ENCODE measurements at regions not wholly inside any gene's neighbourhood (a gene's known extent, or its start where the extent isn't known, plus 50 kb on each side); places are given as distances from the start of the nearest gene placed in this dataset.

GRCh38 chr21:16568244-16568643, 838.5 kb downstream of the USP25 start:
- DNase-seq = no peak

- DNase-seq = no peak
These were observed 838.9 kb downstream of the USP25 start for GRCh38 chr21:16568661-16569060.

GRCh38 chr21:16569679-16570078, 839.9 kb downstream of the USP25 start:
- DNase-seq = no peak

GRCh38 chr21:16570171-16570570, 840.4 kb downstream of the USP25 start:
- no peak for DNase-seq

- DNase-seq = no peak
These were observed 841.1 kb downstream of the USP25 start for GRCh38 chr21:16570856-16571255.

GRCh38 chr21:16571594-16571993, 841.8 kb downstream of the USP25 start:
- DNase-seq = no peak

GRCh38 chr21:16572032-16572431, 842.2 kb downstream of the USP25 start:
- no peak for DNase-seq

- no peak for DNase-seq
These were observed 843.8 kb downstream of the USP25 start for GRCh38 chr21:16573578-16573977.

- no peak for DNase-seq
These were observed 848.2 kb downstream of the USP25 start for GRCh38 chr21:16577975-16578374.

- DNase-seq = no peak
These were observed 849.1 kb downstream of the USP25 start for GRCh38 chr21:16578912-16579311.

- DNase-seq = no peak
These were observed 849.8 kb downstream of the USP25 start for GRCh38 chr21:16579538-16579937.

GRCh38 chr21:16580661-16581060, 850.9 kb downstream of the USP25 start:
- no peak for DNase-seq

- no peak for DNase-seq
These were observed 853.8 kb downstream of the USP25 start for GRCh38 chr21:16583556-16583955.

GRCh38 chr21:16584756-16585155, 855.0 kb downstream of the USP25 start:
- DNase-seq = no peak

- DNase-seq = no peak
These were observed 856.1 kb downstream of the USP25 start for GRCh38 chr21:16585896-16586295.

GRCh38 chr21:16587141-16587581, 857.4 kb downstream of the USP25 start:
- DNase-seq = no peak

- no peak for DNase-seq
These were observed 858.0 kb downstream of the USP25 start for GRCh38 chr21:16587681-16588375.

GRCh38 chr21:16588433-16588860, 858.7 kb downstream of the USP25 start:
- no peak for DNase-seq

GRCh38 chr21:16589006-16589898, 859.5 kb downstream of the USP25 start:
- no peak for DNase-seq

- DNase-seq = no peak
These were observed 860.4 kb downstream of the USP25 start for GRCh38 chr21:16590186-16590585.

GRCh38 chr21:16590641-16591292, 861.0 kb downstream of the USP25 start:
- DNase-seq = no peak

- no peak for DNase-seq
These were observed 862.6 kb downstream of the USP25 start for GRCh38 chr21:16592381-16592780.

- DNase-seq = no peak
These were observed 864.4 kb downstream of the USP25 start for GRCh38 chr21:16594191-16594590.

GRCh38 chr21:16596369-16596768, 866.6 kb downstream of the USP25 start:
- no peak for DNase-seq

All from activated gamma-delta T cell treated with Interleukin-2 at 50 U/mL for 16 hours (primary cell).